Urothelium cell line (cell line): ENCODE measurements at regions not wholly inside any gene's neighbourhood (a gene's known extent, or its start where the extent isn't known, plus 50 kb on each side); places are given as distances from the start of the nearest gene placed in this dataset.
A peak's percentile ranks its signal among the peaks of the same experiment; 100 is the strongest.
"Not testable (repeated sequence)": the region's sequence is repeated elsewhere in the genome, so short reads cannot be mapped to it uniquely, and the experiment has no call there.

Experiments
- DNase-seq: peaks from one replicate; pipeline ENCODE4 v3.0.0; 2011; ENCODE audit warnings: low spot score, mixed read lengths
- FAIRE-seq: peaks from 2 replicates; lab custom pipeline; 2011; peaks lifted over from hg19 to GRCh38; lab: Jason Lieb, UNC

DNA sequence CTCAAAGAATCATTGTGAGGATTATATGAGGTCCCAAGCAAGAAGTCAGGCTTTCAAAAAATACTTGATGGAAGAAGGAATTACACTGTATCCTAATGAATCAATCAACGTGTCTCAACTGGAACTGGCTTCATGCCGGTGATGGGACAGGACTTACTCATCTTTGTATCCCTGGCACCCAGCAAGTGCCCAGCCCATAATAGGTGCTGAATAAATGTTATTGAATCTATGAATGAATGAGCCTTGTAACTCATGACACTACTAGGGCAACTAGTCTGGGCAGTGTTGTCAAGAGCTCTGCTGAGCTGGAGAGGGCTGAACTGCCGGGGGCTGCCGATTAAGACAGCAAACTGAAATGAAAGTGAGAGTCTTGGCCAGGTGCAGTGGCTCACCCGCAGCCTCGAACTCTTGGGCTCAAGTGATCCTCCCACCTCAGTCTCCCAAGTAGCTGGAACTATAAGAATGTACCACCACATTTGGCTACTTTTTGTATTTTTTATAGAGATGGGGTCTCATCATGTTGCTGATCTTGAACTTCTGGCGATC lies 87.2 kb upstream of the KIF5B start:
- FAIRE-seq (no peak), DNase-seq (no peak)

GRCh38 chr10:32142646-32143045 lies 86.4 kb upstream of the KIF5B start:
- FAIRE-seq (no peak), DNase-seq (no peak)

DNA sequence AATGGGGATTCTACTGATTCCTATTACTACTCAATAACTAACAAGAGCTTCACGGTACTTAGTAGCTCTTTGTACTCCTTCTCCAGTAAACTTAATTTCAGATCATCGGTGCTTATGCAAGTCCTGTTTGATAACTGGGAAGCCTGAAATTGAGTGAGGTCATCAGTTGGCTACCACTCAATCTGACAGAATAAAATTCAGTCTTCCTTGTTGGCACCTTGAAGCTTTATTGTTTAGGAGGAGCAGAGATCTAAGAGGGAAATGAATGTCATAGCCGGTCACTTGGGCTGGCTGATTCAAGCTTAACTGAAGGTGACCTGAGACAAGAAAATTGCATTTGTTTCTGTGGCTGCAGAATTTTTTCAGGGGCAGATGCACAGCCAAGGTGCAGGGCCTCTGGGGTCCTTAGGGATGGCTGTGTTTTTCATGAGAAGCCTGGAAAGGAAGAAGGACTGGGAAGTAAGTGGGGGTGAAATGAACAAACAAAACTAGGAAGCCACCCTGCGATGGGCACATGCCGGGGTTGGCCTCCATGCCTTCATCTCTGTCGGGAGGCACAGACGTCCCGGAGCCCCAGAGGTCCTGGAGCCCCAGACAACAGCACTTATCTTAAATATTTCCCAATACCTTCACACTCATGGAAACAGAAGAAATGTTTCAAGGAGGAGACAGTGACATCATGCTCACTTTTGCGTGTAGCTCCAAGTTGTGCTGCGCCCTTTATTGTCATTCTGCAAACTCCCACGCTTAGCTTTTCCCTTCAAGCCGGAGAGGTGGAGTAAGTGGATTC lies 85.0 kb upstream of the KIF5B start:
- FAIRE-seq (no peak), DNase-seq (no peak)

GRCh38 chr10:32140403-32140802 lies 84.2 kb upstream of the KIF5B start:
- no peak for DNase-seq
- FAIRE-seq: no peak

DNA sequence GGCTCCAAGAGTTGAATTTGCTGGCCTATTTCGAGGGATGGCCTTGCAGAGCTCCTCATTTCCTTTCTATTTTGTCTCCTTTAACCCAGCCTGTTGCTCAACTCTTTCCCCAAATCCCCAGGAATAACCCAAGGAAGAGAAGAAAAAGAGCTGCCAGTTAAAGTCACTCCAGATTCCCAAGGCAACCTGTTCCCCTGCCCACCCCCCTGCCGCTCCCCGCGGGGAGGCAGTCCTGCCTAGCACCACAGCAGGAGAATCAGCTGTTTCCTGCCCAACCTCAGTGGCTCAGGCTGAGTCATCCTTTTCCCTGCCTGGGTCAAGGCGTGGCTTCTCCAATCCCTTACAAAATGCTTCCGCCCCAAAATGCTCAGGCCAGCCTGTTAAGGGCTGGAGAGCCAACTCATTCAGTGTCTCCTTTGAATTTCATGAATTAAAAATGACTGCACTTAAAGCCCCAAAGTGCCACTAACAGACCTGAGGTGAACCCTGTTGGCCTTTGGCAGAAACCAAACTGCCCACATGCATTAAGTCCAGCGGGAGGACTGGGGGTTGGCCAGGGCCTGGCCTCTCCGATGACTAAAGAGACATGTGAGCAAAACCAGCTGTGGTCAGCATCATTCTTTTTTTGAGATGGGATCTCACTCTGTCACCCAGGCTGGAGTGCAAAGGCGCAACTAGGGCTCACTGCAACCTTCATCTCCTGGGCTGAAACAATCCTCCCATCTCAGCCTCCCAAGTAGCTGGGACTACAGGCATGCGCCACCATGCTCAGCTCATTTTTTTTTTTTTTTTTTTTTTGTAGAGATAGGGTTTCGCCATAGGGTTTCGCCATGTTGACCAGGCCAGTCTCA lies 83.2 kb upstream of the KIF5B start:
- FAIRE-seq (peak; percentile 91), DNase-seq (peak; percentile 97)

- DNase-seq, FAIRE-seq: not testable (repeated sequence)
Measured at GRCh38 chr10:32136927-32137326, 80.7 kb upstream of the KIF5B start.

GRCh38 chr10:32135796-32136195 lies 79.6 kb upstream of the KIF5B start:
- not testable (repeated sequence) for FAIRE-seq, DNase-seq

DNA sequence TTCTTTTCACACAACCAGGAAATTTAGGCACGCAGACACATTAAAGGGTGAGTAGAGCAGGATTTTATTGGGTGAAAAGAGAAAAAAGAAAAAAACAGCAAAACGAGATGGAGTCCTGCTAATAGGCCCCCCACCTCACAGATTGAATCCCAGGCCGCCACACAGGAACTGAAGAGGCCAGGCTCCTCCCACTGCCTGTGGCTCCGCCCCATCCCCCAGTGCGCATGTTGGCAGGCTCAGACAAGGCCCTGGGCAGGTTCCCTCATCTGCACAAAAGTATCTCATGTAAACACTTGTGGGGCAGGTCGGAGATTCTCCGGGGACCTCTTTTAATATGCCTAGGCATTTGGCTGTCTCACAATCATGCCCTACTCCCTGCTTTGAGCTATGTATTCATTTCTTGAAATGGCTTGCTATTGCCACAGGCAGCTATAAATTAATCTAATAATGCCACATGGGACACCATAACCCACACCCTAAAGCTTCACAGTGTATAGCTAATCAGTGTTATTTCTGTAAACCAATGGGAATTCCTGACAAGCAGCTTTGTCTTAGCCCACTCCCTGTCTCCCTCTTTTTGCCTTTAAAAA lies 76.2 kb upstream of the KIF5B start:
- FAIRE-seq (no peak), DNase-seq (no peak)

DNA sequence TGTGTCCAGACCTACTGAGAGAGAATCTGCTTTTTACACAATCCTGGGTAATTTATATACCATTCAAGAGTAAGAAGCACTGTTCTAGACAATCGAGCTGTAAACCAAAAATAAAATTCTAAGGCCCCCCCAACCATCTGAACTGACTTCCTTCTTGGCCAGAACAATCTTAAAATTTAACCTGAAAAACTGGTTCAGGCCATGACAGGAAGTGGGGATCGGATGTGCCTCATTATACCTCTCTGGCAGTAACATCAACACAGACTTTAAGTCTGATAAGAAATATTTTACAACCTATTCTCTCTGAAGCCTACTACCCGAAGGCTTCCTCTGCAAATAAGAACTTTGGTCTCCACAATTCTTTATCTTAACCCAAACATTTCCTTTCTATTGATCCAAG lies 75.2 kb upstream of the KIF5B start:
- DNase-seq: no peak
- FAIRE-seq: no peak

- FAIRE-seq (no peak), DNase-seq (no peak)
Measured at GRCh38 chr10:32130788-32131187, 74.6 kb upstream of the KIF5B start.

DNA sequence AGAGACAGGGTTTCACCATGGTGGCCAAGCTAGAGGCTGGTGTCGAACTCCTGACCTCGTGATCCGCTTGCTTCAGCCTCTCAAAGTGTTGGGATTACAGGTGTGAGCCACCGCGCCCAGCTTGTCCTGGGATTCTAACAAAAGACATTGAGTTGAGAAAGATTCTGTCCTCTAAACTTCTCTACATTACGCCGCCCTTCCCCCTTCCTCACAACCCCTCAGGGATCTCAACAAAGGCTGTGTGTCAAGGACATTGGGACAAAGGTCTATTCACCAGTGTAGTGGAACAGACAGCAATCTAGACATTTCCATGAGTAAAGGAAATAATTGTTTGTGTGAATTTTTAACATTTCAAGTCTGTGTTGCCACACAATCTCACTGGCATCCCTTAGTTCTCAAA lies 68.8 kb upstream of the KIF5B start:
- DNase-seq (no peak), FAIRE-seq (no peak)

- DNase-seq (no peak), FAIRE-seq (no peak)
Measured at GRCh38 chr10:32123021-32123420, 66.8 kb upstream of the KIF5B start.

- peak; percentile 5 for FAIRE-seq
- DNase-seq: no peak
Measured at GRCh38 chr10:32121648-32122047, 65.4 kb upstream of the KIF5B start.

- no peak for DNase-seq
- FAIRE-seq: no peak
Measured at GRCh38 chr10:32120147-32120546, 63.9 kb upstream of the KIF5B start.

DNA sequence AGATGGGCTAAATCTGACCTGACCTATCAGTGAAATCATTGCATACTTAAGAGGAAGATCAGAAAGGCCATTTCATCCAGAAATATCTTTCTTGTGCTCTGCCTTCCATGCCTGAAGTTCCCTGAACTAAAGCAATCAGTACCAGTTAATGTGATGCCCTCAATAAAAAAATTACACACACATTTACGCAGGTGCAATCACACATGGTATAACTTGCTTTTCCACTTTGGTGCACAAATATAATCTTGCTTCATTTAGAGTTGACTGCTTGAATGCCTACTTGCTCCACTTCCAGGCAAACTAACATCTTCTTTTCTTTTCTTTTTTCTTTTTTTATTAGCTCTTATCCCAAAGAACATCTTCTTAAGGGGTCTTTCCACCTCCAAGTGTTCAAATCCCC lies 58.3 kb upstream of the KIF5B start:
- DNase-seq (no peak), FAIRE-seq (no peak)

DNA sequence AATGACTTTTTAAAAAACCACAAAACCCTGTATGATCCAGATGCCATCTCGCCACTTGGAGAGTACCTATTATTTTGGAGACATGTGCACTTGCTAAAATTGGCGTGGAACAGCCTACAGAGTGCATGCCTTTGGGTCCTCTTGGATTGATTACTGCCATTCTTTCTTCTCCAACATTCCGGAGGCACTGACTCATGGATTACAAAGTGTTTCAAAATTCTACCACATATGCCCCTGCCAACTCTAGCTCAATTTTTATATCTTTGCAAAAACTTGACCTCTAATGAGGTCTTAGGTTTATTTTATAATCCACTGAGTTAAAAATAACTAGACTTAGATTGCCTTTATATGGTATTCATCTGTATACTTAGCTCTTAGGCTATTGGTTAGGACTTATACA lies 55.8 kb upstream of the KIF5B start:
- DNase-seq (peak; percentile 79), FAIRE-seq (no peak)

- FAIRE-seq (peak; percentile 13), DNase-seq (no peak)
Measured at GRCh38 chr10:32111585-32111984, 55.4 kb upstream of the KIF5B start.

GRCh38 chr10:32110790-32111189 lies 54.6 kb upstream of the KIF5B start:
- DNase-seq (no peak), FAIRE-seq (peak; percentile 56)

- no peak for DNase-seq
Measured at GRCh38 chr10:32109603-32110002, 53.4 kb upstream of the KIF5B start.

More at GRCh38 chr10:32109603-32110002, 53.4 kb upstream of the KIF5B start:
- no peak for FAIRE-seq
